Nucleus accumbens (tissue), 56 donors: ENCODE measurements at regions not wholly inside any gene's neighbourhood (a gene's known extent, or its start where the extent isn't known, plus 50 kb on each side); places are given as distances from the start of the nearest gene placed in this dataset.
"Not testable (repeated sequence)": the region's sequence is repeated elsewhere in the genome, so short reads cannot be mapped to it uniquely, and the experiment has no call there.

Experiments used
- DNase-seq, 56 donors: peaks; one replicate each; lab custom pipeline; 2025; lab: John Stamatoyannopoulos, UW

GRCh38 chr14:89665300-89666081 is 248.5 kb upstream of the FOXN3 start:
- not testable (repeated sequence) for DNase-seq

DNA sequence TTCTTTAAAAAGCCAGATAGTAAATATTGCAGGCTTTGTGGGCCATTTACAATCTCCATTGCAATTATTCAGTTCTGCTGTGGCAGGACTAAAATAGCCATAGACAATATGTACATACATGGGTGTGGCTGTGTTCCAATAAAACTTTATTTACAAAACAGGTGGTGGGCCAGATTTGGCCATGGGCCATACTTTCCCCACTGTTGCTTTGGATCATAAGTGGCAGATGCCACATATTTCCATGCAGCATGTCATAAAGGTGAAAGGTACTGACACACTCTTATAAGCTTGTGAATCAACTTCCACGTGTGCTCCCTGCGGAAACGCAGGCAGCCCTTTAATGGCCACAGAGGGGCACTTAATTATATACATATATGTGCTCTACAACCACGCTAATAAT is 244.4 kb upstream of the FOXN3 start:
- no peak for DNase-seq

DNA sequence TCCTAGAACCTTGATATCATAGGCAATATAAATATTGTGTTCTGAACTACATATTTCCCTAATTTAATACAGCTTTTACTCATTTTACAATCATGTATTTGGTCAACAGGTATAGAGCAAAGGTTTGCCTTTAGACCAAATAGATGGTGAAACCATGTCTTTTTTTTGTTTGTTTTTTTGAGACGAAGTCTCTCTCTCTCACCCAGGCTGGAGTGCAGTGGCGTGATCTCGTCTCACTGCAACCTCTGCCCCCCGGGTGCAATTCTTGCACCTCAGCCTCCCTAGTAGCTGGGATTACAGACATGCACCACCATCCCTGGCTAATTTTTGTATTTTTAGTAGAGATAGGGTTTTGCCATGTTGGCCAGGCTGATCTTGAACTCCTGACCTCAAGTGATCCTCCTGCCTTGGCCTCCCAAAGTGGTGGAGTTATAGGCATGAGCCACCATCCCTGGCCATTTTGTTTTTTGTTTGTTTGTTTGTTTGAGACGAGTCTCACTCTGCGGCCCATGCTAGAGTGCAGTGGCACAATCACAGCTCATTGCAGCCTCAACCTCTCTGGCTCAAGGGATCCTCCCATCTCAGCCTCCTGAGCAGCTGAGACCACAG is 243.7 kb upstream of the FOXN3 start:
- DNase-seq, result not testable (repeated sequence)

GRCh38 chr14:89660166-89660565 is 243.1 kb upstream of the FOXN3 start:
- peak in 3 of 56 donors; percentile 3 to 15 (median 11) for DNase-seq

DNA sequence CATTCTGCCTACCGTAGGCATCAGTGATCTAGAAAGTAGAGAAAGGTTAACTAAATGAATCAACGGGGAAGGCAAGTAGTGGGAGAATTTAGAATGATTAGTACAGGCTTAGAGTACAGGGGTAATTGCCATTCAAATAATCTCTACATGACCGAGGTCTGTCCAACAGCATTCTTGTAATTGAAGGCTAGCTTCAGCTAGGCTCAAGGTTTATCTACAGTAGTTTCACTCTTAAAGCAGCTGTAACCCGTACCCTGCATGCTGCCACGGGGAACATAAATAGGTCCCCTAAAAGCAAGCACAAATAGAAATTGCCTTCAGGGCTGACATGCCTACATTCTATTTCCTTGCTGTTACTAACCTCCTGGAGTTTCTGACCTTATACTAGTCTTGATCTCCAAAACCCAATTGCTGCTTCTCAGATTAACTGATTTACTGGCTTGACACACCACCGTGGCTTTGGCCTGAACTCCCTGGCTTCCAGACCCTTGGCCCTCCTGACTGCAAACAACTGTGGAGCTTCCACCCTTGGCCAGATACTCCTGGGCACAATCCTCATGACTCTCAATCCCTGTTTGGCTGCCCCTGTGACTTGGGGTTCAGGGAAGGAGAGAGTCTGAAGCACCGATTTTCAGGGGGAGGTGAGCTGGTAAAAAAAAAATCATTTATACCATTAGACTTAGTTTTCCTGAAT is 242.1 kb upstream of the FOXN3 start:
- DNase-seq, result peak in 1 of 56 donors; percentile 9

DNA sequence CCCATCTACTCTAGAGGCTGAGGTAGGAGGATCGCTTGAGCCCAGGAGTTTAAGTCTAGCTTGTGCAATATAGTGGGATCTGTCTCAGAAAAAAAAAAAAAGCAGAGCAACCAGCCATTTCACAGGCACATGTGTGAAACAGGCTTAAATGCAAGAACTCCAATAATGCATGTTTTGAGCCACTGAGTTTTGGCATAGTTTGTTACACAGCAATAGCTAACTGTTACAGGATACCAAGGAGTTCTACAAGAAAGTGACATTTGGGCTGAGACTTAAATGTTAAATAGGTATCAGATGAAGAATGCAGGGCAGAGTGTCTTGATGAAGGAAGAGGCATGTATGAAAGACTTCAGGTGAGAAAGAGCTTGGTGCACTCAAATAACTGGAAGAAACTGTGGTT is 240.0 kb upstream of the FOXN3 start:
- DNase-seq, result no peak

DNA sequence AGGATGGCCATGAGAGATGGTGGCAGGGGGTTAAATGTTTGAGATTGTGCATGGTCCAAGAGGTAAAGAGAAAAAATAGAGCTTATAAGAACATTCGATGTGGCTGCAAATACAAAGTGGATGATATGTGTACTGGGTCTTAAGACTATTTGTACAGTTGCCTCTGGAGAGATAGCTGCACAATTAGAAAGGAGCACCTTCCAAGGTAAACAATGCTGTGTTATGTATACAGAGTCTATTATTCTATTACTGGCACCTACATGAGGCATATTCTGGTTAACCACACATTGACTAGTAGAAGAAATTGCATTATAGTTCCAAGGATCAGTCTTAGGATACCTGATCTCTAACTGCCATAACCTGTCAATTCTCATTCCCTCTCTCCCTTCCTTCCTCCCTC is 238.0 kb upstream of the FOXN3 start:
- DNase-seq, result no peak

- no peak for DNase-seq
These were observed 235.3 kb upstream of the FOXN3 start for GRCh38 chr14:89652352-89652751.

- no peak for DNase-seq
These were observed 234.8 kb upstream of the FOXN3 start for GRCh38 chr14:89651805-89652204.

DNA sequence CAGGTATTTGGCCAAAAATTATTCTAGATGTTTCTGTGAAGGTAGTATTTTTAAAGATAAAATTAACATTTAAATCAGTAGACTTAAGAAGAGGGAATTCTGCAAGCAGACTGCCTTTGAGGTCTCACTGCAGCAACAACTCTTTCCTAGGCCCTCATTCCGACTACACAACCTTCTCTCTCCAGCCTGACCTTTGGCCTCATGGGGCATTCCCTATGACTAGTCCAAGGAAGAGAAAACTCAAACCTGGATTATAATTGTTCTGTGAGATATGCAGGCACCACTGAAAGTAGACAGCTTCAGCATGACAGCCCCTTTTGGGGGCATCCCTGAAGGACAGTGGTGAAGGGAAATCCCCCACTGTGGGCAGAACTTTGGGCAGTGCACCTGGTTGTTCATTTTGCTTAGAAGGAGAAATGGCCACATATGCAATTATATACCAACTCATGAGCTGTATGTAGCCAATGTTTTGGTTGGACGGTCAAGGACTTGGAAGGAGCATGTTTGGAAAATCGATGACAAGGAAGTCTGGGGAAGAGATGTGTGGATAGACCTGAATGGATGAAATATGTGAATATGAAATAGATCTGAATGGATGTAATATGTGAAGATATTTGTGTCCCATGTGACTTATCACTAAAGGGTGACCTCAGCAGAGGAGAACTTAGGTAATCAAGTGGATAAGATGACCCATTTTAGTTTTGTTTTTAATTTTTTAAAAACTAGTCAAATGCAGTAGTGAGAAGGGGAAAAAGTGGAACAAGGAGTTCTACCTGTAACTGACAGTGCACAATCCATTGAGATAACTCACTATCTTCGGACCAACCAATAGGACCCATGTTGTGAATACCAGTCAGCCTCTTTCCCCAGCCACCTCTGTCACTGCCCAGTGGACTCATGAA is 233.3 kb upstream of the FOXN3 start:
- no peak for DNase-seq

DNA sequence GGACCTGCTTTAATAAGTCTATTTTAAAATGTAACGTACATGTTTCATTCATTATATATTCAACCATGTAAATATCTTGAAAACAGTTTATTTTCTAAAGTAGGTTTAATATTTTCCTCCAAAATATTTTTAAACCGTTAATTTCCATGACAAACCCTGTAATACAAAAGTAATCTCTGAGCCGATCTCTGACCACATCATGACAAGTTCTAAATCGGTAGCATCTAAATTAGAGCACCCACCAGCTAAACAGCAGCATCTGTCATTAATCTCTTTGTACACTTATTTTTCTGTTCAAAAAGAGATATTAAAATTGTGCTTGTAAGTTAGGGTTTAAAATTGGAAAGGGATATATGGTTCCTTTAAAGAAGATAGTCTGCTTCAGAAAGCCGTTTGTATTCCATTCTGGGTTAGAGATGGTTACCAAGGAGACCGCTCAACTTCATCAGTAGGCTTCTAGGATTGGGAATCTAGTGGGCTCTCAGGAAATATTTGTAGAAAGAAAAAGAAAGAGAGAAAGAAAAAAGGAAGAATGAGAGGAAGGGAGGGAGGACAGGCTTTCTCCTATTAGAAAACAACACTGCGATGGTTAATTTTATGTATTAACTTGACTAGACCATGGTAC is 232.5 kb upstream of the FOXN3 start:
- no peak for DNase-seq

DNA sequence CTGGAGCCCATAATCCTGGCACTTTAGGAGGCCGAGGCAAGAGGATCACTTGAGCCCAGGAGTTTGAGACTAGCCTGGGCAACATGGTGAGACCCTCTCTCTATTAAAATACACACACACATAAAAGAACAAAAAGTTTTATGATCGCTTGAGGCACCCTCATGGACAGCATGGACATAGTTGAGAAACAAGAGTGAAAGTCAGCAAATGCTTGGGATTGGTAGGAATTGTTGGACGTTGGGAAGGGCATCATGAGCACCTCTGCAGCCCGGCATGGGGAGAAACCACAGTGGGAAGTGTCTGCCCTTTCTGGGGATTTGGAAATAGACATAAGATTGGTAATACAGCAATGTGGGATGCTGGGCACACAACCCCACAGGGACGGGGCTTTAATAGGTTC is 231.9 kb upstream of the FOXN3 start:
- DNase-seq, result no peak

- DNase-seq, result no peak
These were observed 231.5 kb upstream of the FOXN3 start for GRCh38 chr14:89648510-89648909.

DNA sequence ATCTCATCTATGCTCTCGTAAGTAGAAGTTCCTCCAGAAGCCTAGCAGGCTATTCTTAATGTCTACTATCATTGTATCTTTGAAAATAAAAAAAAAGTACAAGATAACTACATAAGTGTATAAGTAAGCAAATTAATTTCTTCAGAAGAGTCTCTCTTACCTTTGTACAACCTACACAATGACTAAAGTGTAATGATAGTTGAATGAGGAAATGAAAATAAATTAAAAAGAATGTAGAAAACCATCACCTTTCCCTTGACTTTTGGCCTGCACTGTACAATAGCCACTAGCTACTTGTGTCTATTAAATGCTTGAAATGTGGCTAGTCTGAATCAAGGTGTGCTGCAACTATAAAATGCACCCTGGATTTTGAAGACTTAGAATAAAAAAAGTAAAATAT is 229.9 kb upstream of the FOXN3 start:
- no peak for DNase-seq

- DNase-seq, result no peak
These were observed 227.6 kb upstream of the FOXN3 start for GRCh38 chr14:89644641-89645040.

DNA sequence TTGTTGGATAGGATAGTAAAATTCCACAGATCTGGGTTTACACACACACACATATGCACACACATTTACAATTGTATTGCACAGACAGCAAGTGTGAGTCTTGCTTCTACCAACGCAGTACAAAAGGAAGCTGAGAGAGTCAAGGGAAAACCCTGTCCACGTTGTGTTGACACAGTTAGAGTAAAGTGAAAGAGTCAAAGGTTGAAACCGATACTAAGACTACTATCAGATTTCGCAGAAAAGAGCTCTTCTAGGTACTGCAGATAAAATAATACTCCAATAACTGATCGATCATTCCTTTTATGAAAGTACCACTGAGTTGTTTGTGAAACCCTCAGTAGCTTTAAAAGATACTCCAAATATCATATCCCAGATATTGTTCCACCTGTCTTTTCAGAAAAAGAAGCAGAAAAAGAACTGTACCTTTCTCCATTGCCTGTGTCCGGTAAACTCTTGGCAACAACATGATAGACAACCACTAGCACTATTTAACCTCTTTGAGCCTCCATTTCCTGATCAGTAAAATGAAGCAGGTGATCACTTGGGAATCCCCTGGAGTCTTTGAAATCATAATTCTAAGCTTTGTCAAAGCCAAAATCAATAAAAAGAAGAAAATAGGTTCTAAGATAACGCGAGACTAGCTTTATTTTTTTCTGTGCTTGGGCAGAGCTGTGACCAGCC is 224.6 kb upstream of the FOXN3 start:
- DNase-seq, result no peak

- no peak for DNase-seq
These were observed 223.1 kb upstream of the FOXN3 start for GRCh38 chr14:89640141-89640540.

- DNase-seq, result no peak
These were observed 222.7 kb upstream of the FOXN3 start for GRCh38 chr14:89639687-89640086.

DNA sequence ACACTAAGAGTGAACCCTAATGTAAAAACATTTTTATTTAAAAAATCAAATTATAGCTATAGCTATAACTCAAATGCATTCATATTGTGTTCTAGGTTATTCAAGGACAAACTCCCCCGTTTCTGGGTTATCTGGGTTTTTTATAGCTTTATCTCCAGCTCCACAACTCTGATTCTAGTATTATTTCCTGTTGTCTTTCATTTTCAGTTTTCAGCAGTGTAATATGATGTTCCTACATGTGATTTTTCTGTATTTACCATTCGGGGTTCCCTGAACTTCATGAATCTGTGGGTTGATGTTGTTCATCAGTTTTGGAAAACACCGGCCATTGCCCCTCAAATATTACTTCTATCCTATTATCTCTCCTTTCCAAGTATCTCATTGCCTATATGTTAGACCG is 221.9 kb upstream of the FOXN3 start:
- DNase-seq, result no peak

DNA sequence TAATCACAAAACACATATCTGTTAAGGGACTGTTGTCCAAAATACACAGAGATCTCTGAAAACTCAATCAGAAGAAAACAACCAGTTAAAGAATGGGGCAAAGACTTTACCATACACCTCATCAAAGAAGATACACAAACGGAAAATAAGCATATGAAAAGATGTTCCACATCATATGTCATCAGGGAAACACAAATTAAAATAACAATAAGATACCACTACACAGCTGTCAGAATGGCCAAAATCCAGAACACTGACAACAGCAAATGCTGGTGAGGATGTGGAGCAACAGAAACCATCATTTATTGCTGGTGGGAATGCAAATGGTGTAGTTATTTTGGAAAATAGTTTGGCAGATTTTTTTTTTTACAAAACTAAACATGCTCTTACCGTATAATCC is 220.5 kb upstream of the FOXN3 start:
- no peak for DNase-seq
